ENCODE measurements at regions not wholly inside any gene's neighbourhood (a gene's known extent, or its start where the extent isn't known, plus 50 kb on each side); places are given as distances from the start of the nearest gene placed in this dataset.

GRCh38 chr6:44567406-44567805 is 179.9 kb downstream of the CDC5L start:
- no peak for TF ChIP-seq NFIC (IDR thresholded peaks at IDR 0.05)
- no peak for TF ChIP-seq USF1 (IDR thresholded peaks at IDR 0.05)
- no peak for TF ChIP-seq EGR1 (IDR thresholded peaks at IDR 0.05)
- TF ChIP-seq TAF1 (IDR thresholded peaks at IDR 0.05; ENCODE audit: low read depth) = no peak
- no peak for TF ChIP-seq CEBPB (IDR thresholded peaks at IDR 0.05)

- TF ChIP-seq FOXM1 (IDR thresholded peaks at IDR 0.05; ENCODE audit: borderline replicate concordance, low read depth) (no peak), MAX (IDR thresholded peaks at IDR 0.05) (no peak), RAD21 (IDR thresholded peaks at IDR 0.05; ENCODE audit: low read depth) (no peak), NFIC (IDR thresholded peaks at IDR 0.05) (no peak), REST (IDR thresholded peaks at IDR 0.05; ENCODE audit: low read depth) (no peak), TAF1 (IDR thresholded peaks at IDR 0.05; ENCODE audit: low read depth) (no peak), TCF12 (IDR thresholded peaks at IDR 0.05; ENCODE audit: low read depth) (no peak), ZBTB7A (IDR thresholded peaks at IDR 0.05; ENCODE audit: low read depth) (no peak), USF1 (IDR thresholded peaks at IDR 0.05) (no peak), CREB1 (IDR thresholded peaks at IDR 0.05; ENCODE audit: low read depth) (no peak), EGR1 (IDR thresholded peaks at IDR 0.05) (no peak), YY1 (IDR thresholded peaks at IDR 0.05; ENCODE audit: low read depth) (no peak), CEBPB (IDR thresholded peaks at IDR 0.05) (no peak), TEAD4 (IDR thresholded peaks at IDR 0.05) (no peak), EP300 (IDR thresholded peaks at IDR 0.05; ENCODE audit: borderline replicate concordance) (no peak)
These were observed 181.6 kb downstream of the CDC5L start for GRCh38 chr6:44569131-44569530.

- TF ChIP-seq TEAD4 (IDR thresholded peaks at IDR 0.05) = no peak
- TF ChIP-seq NFIC (IDR thresholded peaks at IDR 0.05) = no peak
- no peak for TF ChIP-seq FOXM1 (IDR thresholded peaks at IDR 0.05; ENCODE audit: borderline replicate concordance, low read depth)
- no peak for TF ChIP-seq TCF12 (IDR thresholded peaks at IDR 0.05; ENCODE audit: low read depth)
- no peak for TF ChIP-seq USF1 (IDR thresholded peaks at IDR 0.05)
- no peak for TF ChIP-seq YY1 (IDR thresholded peaks at IDR 0.05; ENCODE audit: low read depth)
- TF ChIP-seq TAF1 (IDR thresholded peaks at IDR 0.05; ENCODE audit: low read depth) = no peak
- no peak for TF ChIP-seq CEBPB (IDR thresholded peaks at IDR 0.05)
- no peak for TF ChIP-seq ZBTB7A (IDR thresholded peaks at IDR 0.05; ENCODE audit: low read depth)
- no peak for TF ChIP-seq EGR1 (IDR thresholded peaks at IDR 0.05)
- TF ChIP-seq EP300 (IDR thresholded peaks at IDR 0.05; ENCODE audit: borderline replicate concordance) = no peak
- no peak for TF ChIP-seq REST (IDR thresholded peaks at IDR 0.05; ENCODE audit: low read depth)
- TF ChIP-seq CREB1 (IDR thresholded peaks at IDR 0.05; ENCODE audit: low read depth) = no peak
- TF ChIP-seq RAD21 (IDR thresholded peaks at IDR 0.05; ENCODE audit: low read depth) = no peak
- no peak for TF ChIP-seq MAX (IDR thresholded peaks at IDR 0.05)
These were observed 182.5 kb downstream of the CDC5L start for GRCh38 chr6:44569931-44570385.

GRCh38 chr6:44571510-44571909 is 184.0 kb downstream of the CDC5L start:
- no peak for TF ChIP-seq NFIC (IDR thresholded peaks at IDR 0.05)
- no peak for TF ChIP-seq FOXM1 (IDR thresholded peaks at IDR 0.05; ENCODE audit: borderline replicate concordance, low read depth)
- no peak for TF ChIP-seq USF1 (IDR thresholded peaks at IDR 0.05)
- peak; percentile 12; the same call in 1 of the 2 replicates for TF ChIP-seq RAD21 (IDR thresholded peaks at IDR 0.05; ENCODE audit: low read depth)

- TF ChIP-seq YY1 (IDR thresholded peaks at IDR 0.05; ENCODE audit: low read depth) (no peak), FOXM1 (IDR thresholded peaks at IDR 0.05; ENCODE audit: borderline replicate concordance, low read depth) (no peak), CREB1 (IDR thresholded peaks at IDR 0.05; ENCODE audit: low read depth) (no peak), RAD21 (IDR thresholded peaks at IDR 0.05; ENCODE audit: low read depth) (no peak), TCF12 (IDR thresholded peaks at IDR 0.05; ENCODE audit: low read depth) (no peak), EP300 (IDR thresholded peaks at IDR 0.05; ENCODE audit: borderline replicate concordance) (no peak), TAF1 (IDR thresholded peaks at IDR 0.05; ENCODE audit: low read depth) (no peak)
These were observed 184.8 kb downstream of the CDC5L start for GRCh38 chr6:44572346-44572745.
